Loucy (cell line): ENCODE measurements at regions not wholly inside any gene's neighbourhood (a gene's known extent, or its start where the extent isn't known, plus 50 kb on each side); places are given as distances from the start of the nearest gene placed in this dataset.

Experiments used
- CTCF ChIP-seq: fragments of 200-600 bp; sonication (generic); conservative IDR thresholded peaks from 2 replicates; pipeline ENCODE4 v1.5.1; 2014; ENCODE audit warnings: mild to moderate bottlenecking, antibody characterized with exemption, low read length
- EZH2phosphoT487 ChIP-seq: fragments of 200-600 bp; IDR thresholded peaks from 2 replicates; pipeline ENCODE4 v1.6.1; 2018; ENCODE audit warnings: antibody characterized with exemption, mild to moderate bottlenecking, moderate library complexity, borderline replicate concordance

GRCh38 chr11:116539211-116539610 lies 233.6 kb downstream of the BUD13 start:
- TF ChIP-seq CTCF (no peak), EZH2phosphoT487 (no peak)
